ENCODE measurements at regions not wholly inside any gene's neighbourhood (a gene's known extent, or its start where the extent isn't known, plus 50 kb on each side); places are given as distances from the start of the nearest gene placed in this dataset.

- no peak overlapping the region for H3K27ac Mint-ChIP-seq (ENCODE audit: unreplicated experiment)
- TF ChIP-seq CTCF (IDR thresholded peaks at IDR 0.05): no peak
- H3K9me3 Mint-ChIP-seq (ENCODE audit: unreplicated experiment): peaks cover 25% of the 10 kb centered on the region
- H3K4me3 Mint-ChIP-seq (ENCODE audit: unreplicated experiment): no peak overlapping the region
- no peak for DNase-seq (ENCODE audit: extremely low spot score, unreplicated experiment)
- H3K27me3 Mint-ChIP-seq (ENCODE audit: unreplicated experiment): no peaks in the 10 kb centered on the region
- H3K4me1 Mint-ChIP-seq (ENCODE audit: unreplicated experiment): no peaks in the 10 kb centered on the region
- H3K36me3 Mint-ChIP-seq (ENCODE audit: unreplicated experiment): no peaks in the 10 kb centered on the region
These were observed 440.3 kb downstream of the ZIC3 start for GRCh38 chrX:138006180-138006579.

DNA sequence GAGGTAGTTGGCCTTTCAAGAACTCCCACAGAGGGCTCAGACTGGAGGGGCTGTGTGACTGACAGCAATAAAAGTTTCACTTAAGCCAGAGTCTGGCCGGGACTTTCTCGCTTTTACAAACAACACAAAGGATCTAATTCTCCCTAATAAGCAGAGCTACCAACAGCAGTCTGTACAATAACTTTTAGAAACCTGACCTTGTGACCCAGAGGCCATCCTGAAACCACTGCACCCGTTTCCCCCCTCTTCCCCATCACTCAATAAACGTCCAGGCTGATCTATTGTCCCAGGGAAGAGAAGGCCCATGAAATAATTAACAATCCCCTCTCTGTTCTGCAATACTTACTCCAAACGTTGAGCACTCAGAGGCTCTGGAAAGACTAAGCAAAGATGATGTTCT is 442.4 kb downstream of the ZIC3 start:
- Mint-ChIP-seq H3K4me1 (ENCODE audit: unreplicated experiment) (no peaks in the 10 kb centered on the region), H3K27me3 (ENCODE audit: unreplicated experiment) (no peaks in the 10 kb centered on the region), H3K9me3 (ENCODE audit: unreplicated experiment) (peaks cover 38% of the 10 kb centered on the region), H3K27ac (ENCODE audit: unreplicated experiment) (no peak overlapping the region), H3K36me3 (ENCODE audit: unreplicated experiment) (no peaks in the 10 kb centered on the region), H3K4me3 (ENCODE audit: unreplicated experiment) (no peak overlapping the region)
- DNase-seq (ENCODE audit: extremely low spot score, unreplicated experiment): no peak
- TF ChIP-seq CTCF (IDR thresholded peaks at IDR 0.05): no peak

GRCh38 chrX:138011468-138011867 is 445.5 kb downstream of the ZIC3 start:
- H3K27ac Mint-ChIP-seq (ENCODE audit: unreplicated experiment): no peak overlapping the region

DNA sequence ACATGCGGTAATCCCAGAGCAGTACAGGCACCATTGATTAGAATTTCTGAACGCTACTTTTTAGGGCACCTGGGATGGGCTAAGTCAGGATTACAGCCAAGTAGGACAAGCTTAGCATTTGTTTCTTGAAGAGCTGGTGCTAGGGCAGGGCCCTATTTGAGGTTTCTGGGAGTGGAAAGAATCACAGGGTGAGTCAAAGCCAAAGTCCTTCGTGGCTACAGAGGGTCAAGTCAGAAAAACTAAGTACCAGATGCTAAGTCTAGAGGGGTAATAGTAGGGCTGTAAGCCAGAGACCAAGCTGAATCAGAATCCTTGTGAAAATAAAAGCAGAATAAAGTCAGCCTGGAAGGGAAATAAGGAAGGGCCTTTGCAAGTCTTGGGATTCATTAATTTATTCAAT is 448.6 kb downstream of the ZIC3 start:
- Mint-ChIP-seq H3K4me3 (ENCODE audit: unreplicated experiment) (no peak overlapping the region), H3K27me3 (ENCODE audit: unreplicated experiment) (no peaks in the 10 kb centered on the region), H3K36me3 (ENCODE audit: unreplicated experiment) (no peaks in the 10 kb centered on the region), H3K9me3 (ENCODE audit: unreplicated experiment) (peaks cover 36% of the 10 kb centered on the region), H3K4me1 (ENCODE audit: unreplicated experiment) (no peaks in the 10 kb centered on the region), H3K27ac (ENCODE audit: unreplicated experiment) (no peak overlapping the region)
- no peak for DNase-seq (ENCODE audit: extremely low spot score, unreplicated experiment)
- no peak for TF ChIP-seq CTCF (IDR thresholded peaks at IDR 0.05)

More at GRCh38 chrX:138011468-138011867, 445.5 kb downstream of the ZIC3 start:
- Mint-ChIP-seq H3K9me3 (ENCODE audit: unreplicated experiment) (peaks cover 42% of the 10 kb centered on the region), H3K27me3 (ENCODE audit: unreplicated experiment) (no peaks in the 10 kb centered on the region), H3K36me3 (ENCODE audit: unreplicated experiment) (no peaks in the 10 kb centered on the region), H3K4me1 (ENCODE audit: unreplicated experiment) (no peaks in the 10 kb centered on the region), H3K4me3 (ENCODE audit: unreplicated experiment) (no peak overlapping the region)
- no peak for TF ChIP-seq CTCF (IDR thresholded peaks at IDR 0.05)
- no peak for DNase-seq (ENCODE audit: extremely low spot score, unreplicated experiment)

DNA sequence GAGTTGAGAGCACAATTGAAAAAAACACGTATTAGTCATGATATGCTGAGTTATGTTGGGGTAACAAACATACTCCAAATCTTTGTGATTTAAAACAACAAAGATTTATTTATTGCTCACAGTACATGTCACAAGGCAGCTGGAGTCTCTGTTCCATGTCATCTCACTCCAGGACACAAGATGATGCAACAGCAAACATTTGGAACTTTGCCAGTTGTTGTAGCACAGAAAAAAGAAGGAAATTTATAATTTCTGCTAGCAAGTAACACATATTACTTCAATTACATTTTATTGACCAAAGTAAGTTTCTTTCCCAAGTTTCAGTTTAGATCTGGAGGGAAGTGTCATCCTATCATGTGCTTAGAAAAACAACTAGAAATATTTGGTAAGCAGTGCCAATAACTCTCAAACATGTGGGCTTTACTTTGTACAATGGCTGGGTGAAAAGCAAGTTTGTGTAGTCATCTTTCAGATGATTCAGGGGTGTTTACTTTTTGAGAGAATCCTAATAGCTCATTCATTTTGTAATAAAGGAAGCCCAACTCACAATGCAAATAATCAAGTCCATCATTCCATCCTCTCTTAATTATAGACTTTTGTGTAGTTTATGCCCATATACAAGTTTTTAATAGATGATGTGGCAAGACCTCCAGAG is 452.3 kb downstream of the ZIC3 start:
- H3K4me3 Mint-ChIP-seq (ENCODE audit: unreplicated experiment): no peak overlapping the region
- TF ChIP-seq CTCF (IDR thresholded peaks at IDR 0.05): no peak
- H3K4me1 Mint-ChIP-seq (ENCODE audit: unreplicated experiment): no peaks in the 10 kb centered on the region
- DNase-seq (ENCODE audit: extremely low spot score, unreplicated experiment): no peak
- no peaks in the 10 kb centered on the region for H3K36me3 Mint-ChIP-seq (ENCODE audit: unreplicated experiment)
- H3K27ac Mint-ChIP-seq (ENCODE audit: unreplicated experiment): no peak overlapping the region
- peaks cover 44% of the 10 kb centered on the region for H3K9me3 Mint-ChIP-seq (ENCODE audit: unreplicated experiment)
- H3K27me3 Mint-ChIP-seq (ENCODE audit: unreplicated experiment): no peaks in the 10 kb centered on the region
